RWPE2 (cell line): ENCODE measurements at regions not wholly inside any gene's neighbourhood (a gene's known extent, or its start where the extent isn't known, plus 50 kb on each side); places are given as distances from the start of the nearest gene placed in this dataset.
"Not testable (repeated sequence)": the region's sequence is repeated elsewhere in the genome, so short reads cannot be mapped to it uniquely, and the experiment has no call there.

Source experiments
- ATAC-seq: fragments of 200-7000 bp; cut with Tn5 transposase; 3 replicates; pipeline ENCODE4 v1.9.1; 2021; ENCODE audit warnings: low read depth
- DNase-seq: peaks from one replicate; pipeline ENCODE4 v3.0.0-alpha.2; 2020; ENCODE audit warnings: low spot score
- H3K27ac ChIP-seq: fragments of 450-650 bp; 2 replicates; pipeline ENCODE4 v1.5.1; 2017; ENCODE audit warnings: mild to moderate bottlenecking; ENCODE audit not compliant: poor library complexity, severe bottlenecking
- H3K27me3 ChIP-seq: fragments of 250-450 bp; sonication (Bioruptor Pico); 2 replicates; pipeline ENCODE4 v1.5.1; 2021; ENCODE audit warnings: mild to moderate bottlenecking, moderate library complexity; ENCODE audit not compliant: insufficient read depth, poor library complexity, severe bottlenecking
- H3K36me3 ChIP-seq: fragments of 250-450 bp; sonication (Bioruptor Pico); 2 replicates; pipeline ENCODE4 v1.5.1; 2020; ENCODE audit warnings: low read depth, mild to moderate bottlenecking, moderate library complexity
- H3K4me1 ChIP-seq: fragments of 250-450 bp; sonication (Bioruptor Pico); 2 replicates; pipeline ENCODE4 v1.5.1; 2021; ENCODE audit warnings: mild to moderate bottlenecking, moderate library complexity; ENCODE audit not compliant: insufficient read depth, poor library complexity, severe bottlenecking
- H3K4me3 ChIP-seq: fragments of 250-450 bp; sonication (Bioruptor Pico); 2 replicates; pipeline ENCODE4 v1.5.1; 2021; ENCODE audit warnings: mild to moderate bottlenecking, moderate library complexity; ENCODE audit not compliant: severe bottlenecking
- H3K9me3 ChIP-seq: fragments of 250-450 bp; sonication (Bioruptor Pico); 2 replicates; pipeline ENCODE4 v1.5.1; 2021; ENCODE audit warnings: mild to moderate bottlenecking, moderate library complexity; ENCODE audit not compliant: severe bottlenecking
- CTCF ChIP-seq: fragments of 450-650 bp; IDR thresholded peaks from one replicate; pipeline ENCODE4 v1.5.1; 2017; ENCODE audit warnings: mild to moderate bottlenecking, moderate library complexity; ENCODE audit not compliant: poor library complexity, severe bottlenecking

- ATAC-seq (no peak), DNase-seq (no peak)
- no peak for TF ChIP-seq CTCF
- H3K4me1 ChIP-seq = no peaks in the 10 kb centered on the region
- H3K4me3 ChIP-seq = no peak overlapping the region
- H3K27me3 ChIP-seq = peaks cover 5% of the 10 kb centered on the region
- no peaks in the 10 kb centered on the region for H3K36me3 ChIP-seq
- H3K9me3 ChIP-seq = no peaks in the 10 kb centered on the region
- H3K27ac ChIP-seq = no peak overlapping the region
Measured at GRCh38 chr13:62453761-62454160, 1038.1 kb upstream of the PCDH20 start.

GRCh38 chr13:62450759-62451158 is 1035.1 kb upstream of the PCDH20 start:
- H3K36me3 ChIP-seq = no peaks in the 10 kb centered on the region
- no peak for TF ChIP-seq CTCF

GRCh38 chr13:62447771-62448382 is 1032.2 kb upstream of the PCDH20 start:
- H3K27me3 ChIP-seq, H3K9me3 ChIP-seq, H3K36me3 ChIP-seq, H3K27ac ChIP-seq, DNase-seq, H3K4me1 ChIP-seq, H3K4me3 ChIP-seq, ATAC-seq: not testable (repeated sequence)

More at GRCh38 chr13:62450759-62451158, 1035.1 kb upstream of the PCDH20 start:
- DNase-seq (no peak), ATAC-seq (no peak)
- Histone ChIP-seq H3K9me3 (no peaks in the 10 kb centered on the region), H3K27me3 (no peaks in the 10 kb centered on the region), H3K4me1 (no peaks in the 10 kb centered on the region), H3K4me3 (no peak overlapping the region), H3K27ac (no peak overlapping the region)

GRCh38 chr13:62444805-62445204 is 1029.2 kb upstream of the PCDH20 start:
- TF ChIP-seq CTCF = no peak
- Histone ChIP-seq H3K27me3 (no peaks in the 10 kb centered on the region), H3K4me1 (no peaks in the 10 kb centered on the region), H3K27ac (no peak overlapping the region), H3K4me3 (no peak overlapping the region), H3K9me3 (no peaks in the 10 kb centered on the region), H3K36me3 (no peaks in the 10 kb centered on the region)
- ATAC-seq (no peak), DNase-seq (no peak)

GRCh38 chr13:62434081-62434480 is 1018.4 kb upstream of the PCDH20 start:
- Histone ChIP-seq H3K9me3 (no peaks in the 10 kb centered on the region), H3K27me3 (peaks cover 4% of the 10 kb centered on the region), H3K36me3 (no peaks in the 10 kb centered on the region), H3K27ac (no peak overlapping the region), H3K4me3 (no peak overlapping the region), H3K4me1 (no peaks in the 10 kb centered on the region)
- no peak for TF ChIP-seq CTCF
- ATAC-seq (no peak), DNase-seq (no peak)
